Left ventricle myocardium inferior (tissue), 1 donor: ENCODE measurements at regions not wholly inside any gene's neighbourhood (a gene's known extent, or its start where the extent isn't known, plus 50 kb on each side); places are given as distances from the start of the nearest gene placed in this dataset.

ENCODE experiments used
- DNase-seq: peaks from one replicate; pipeline ENCODE4 v3.0.0-alpha.2; 2020
- H3K27ac ChIP-seq: fragments of 200-600 bp; replicated peaks from 2 replicates; pipeline ENCODE4 v1.8.0; 2021
- H3K27me3 ChIP-seq: fragments of 200-600 bp; 2 replicates; pipeline ENCODE4 v1.8.0; 2021; ENCODE audit warnings: low read depth
- H3K36me3 ChIP-seq: fragments of 200-600 bp; 2 replicates; pipeline ENCODE4 v1.8.0; 2021
- H3K4me1 ChIP-seq: fragments of 200-600 bp; 2 replicates; pipeline ENCODE4 v1.8.0; 2021
- H3K4me3 ChIP-seq: fragments of 200-600 bp; 2 replicates; pipeline ENCODE4 v1.8.0; 2021; ENCODE audit warnings: mild to moderate bottlenecking, moderate library complexity
- H3K9me3 ChIP-seq: fragments of 200-600 bp; replicated peaks from 2 replicates; pipeline ENCODE4 v1.8.0; 2021
- CTCF ChIP-seq: fragments of 200-600 bp; IDR thresholded peaks from 2 replicates; pipeline ENCODE4 v1.8.0; 2021; ENCODE audit warnings: antibody characterized with exemption, mild to moderate bottlenecking, borderline replicate concordance
- intact Hi-C: fragments of 100-400 bp; cut with micrococcal nuclease; formaldehyde crosslinking; loops from one replicate; pipeline ENCODE4 v1.11.0; 2022
- donor health status: DM: no; HTN: yes; CAD: no; lungs with severe emphysema.

DNA sequence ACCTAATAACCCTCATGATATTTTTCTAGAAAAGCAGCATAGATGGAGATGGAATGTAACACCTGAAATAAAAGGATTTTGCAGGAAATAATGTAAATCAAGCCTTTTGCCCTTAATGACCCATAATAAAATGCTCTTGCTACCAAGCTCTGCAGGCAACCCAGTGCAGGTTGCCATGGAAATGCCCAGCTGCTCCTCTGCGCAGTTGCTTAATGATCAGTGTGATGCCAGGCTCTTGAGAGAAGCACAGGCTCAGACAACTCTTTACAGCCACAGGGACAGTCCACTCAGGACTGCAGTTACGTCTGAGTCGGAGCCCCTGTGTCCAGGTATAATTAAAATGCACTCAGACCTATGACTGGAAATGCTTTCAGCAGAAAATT is 165.5 kb downstream of the LACC1 start:
- intact Hi-C loops = no loop called here
- no peak for DNase-seq
- no peak for TF ChIP-seq CTCF
- no peak overlapping the region for H3K4me3 ChIP-seq
- H3K27ac ChIP-seq = no peak overlapping the region
- H3K27me3 ChIP-seq = no peaks in the 10 kb centered on the region
- H3K36me3 ChIP-seq = no peaks in the 10 kb centered on the region
- H3K9me3 ChIP-seq = no peaks in the 10 kb centered on the region
- H3K4me1 ChIP-seq = no peaks in the 10 kb centered on the region

DNA sequence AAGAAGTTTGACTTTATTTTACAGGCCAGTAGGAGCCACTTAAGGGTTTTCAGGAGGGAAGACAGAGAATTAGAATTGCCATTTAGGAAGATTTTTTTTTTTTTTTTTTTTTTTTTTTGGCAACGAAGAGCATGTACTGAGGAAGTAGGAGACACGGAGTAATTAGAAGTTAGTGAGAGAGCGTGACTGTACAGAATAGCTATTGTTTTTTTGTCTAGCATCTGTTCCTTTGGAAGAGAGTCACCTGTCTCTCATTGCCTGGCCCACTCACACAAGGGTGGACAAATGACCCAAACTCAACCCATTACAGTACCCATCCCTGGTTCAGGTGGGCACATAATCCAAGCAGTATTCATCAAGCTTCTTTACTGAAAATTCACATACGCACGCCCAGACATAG is 166.7 kb downstream of the LACC1 start:
- Histone ChIP-seq H3K27me3 (no peaks in the 10 kb centered on the region), H3K4me3 (no peak overlapping the region), H3K9me3 (no peaks in the 10 kb centered on the region), H3K36me3 (no peaks in the 10 kb centered on the region), H3K4me1 (peaks cover 3% of the 10 kb centered on the region), H3K27ac (no peak overlapping the region)
- no peak for DNase-seq
- intact Hi-C loops = no loop called here
- TF ChIP-seq CTCF = no peak

- TF ChIP-seq CTCF = peak; percentile 39
- Histone ChIP-seq H3K9me3 (no peaks in the 10 kb centered on the region), H3K27me3 (no peaks in the 10 kb centered on the region), H3K36me3 (no peaks in the 10 kb centered on the region), H3K27ac (no peak overlapping the region), H3K4me3 (no peak overlapping the region), H3K4me1 (peaks cover 3% of the 10 kb centered on the region)
- intact Hi-C loops = no loop called here
- DNase-seq = no peak
Measured at GRCh38 chr13:44048326-44048725, 168.6 kb downstream of the LACC1 start.

DNA sequence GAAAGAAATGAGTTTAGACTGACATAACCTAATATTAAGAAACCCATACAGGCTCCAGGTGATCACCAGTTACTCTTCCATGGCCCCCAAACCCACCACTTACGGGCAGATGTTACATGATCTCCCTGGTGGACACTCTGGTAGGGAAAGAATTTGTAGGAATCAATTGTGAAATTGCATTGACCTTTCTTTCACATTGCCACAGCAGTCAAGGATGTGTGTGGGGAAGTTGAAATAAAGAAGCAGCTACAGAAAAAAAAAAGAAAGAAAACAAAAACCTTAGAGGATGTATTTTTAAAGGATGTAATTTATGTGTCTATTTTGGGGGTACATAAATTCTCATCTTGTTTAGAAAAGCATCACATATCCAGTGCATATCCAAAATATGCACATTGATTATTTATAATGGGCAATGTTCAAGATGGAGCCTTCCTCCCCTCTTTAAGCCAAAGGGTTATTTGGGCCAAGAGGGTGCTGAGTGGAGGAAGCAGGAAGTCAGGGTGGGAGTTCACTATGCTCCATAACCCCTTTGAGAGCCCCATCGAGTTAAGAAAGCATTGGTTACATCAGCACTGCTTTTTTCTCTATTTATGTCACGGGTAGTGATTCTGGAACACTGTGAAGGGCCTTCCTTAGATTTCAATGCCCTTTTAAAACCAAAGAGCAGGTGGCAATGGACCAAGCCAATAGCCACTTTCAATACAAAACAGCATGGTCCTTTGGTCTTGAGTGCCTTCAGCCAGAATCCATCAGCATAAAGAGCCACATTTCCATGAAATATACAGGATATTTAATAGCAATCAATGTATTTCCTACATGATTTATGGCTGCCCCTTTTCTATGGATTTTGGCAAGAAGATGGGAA is 169.6 kb downstream of the LACC1 start:
- no peak for TF ChIP-seq CTCF
- Histone ChIP-seq H3K36me3 (no peaks in the 10 kb centered on the region), H3K4me3 (no peak overlapping the region), H3K27me3 (no peaks in the 10 kb centered on the region), H3K27ac (no peak overlapping the region), H3K4me1 (peaks cover 8% of the 10 kb centered on the region), H3K9me3 (no peaks in the 10 kb centered on the region)
- intact Hi-C loops = no loop called here
- no peak for DNase-seq

GRCh38 chr13:44050450-44051063 is 170.9 kb downstream of the LACC1 start:
- Histone ChIP-seq H3K4me3 (no peak overlapping the region), H3K4me1 (peaks cover 8% of the 10 kb centered on the region), H3K27ac (no peak overlapping the region), H3K36me3 (no peaks in the 10 kb centered on the region), H3K27me3 (no peaks in the 10 kb centered on the region), H3K9me3 (no peaks in the 10 kb centered on the region)
- no peak for DNase-seq
- intact Hi-C loops = loop anchor here (5.0 kb wide), 2 partner anchors 143 to 387 kb away; no protein-coding TSS in a partner anchor
- TF ChIP-seq CTCF = peak; percentile 89
